Ectodermal cell (in vitro differentiated cells): ENCODE measurements at regions not wholly inside any gene's neighbourhood (a gene's known extent, or its start where the extent isn't known, plus 50 kb on each side); places are given as distances from the start of the nearest gene placed in this dataset.
"Not testable (repeated sequence)": the region's sequence is repeated elsewhere in the genome, so short reads cannot be mapped to it uniquely, and the experiment has no call there.

Experiments used
- H3K27ac ChIP-seq: 2 replicates; pipeline ENCODE4 v1.7.0; 2013; ENCODE audit warnings: mild to moderate bottlenecking, low read depth, low read length; ENCODE audit not compliant: insufficient read depth, poor library complexity, severe bottlenecking
- H3K27me3 ChIP-seq: 2 replicates; pipeline ENCODE4 v1.7.0; 2013; ENCODE audit warnings: mild to moderate bottlenecking, low read length; ENCODE audit not compliant: insufficient read depth, control insufficient read depth, poor library complexity, severe bottlenecking
- H3K36me3 ChIP-seq: one replicate; pipeline ENCODE4 v1.7.0; 2013; ENCODE audit warnings: low read length; ENCODE audit not compliant: control insufficient read depth, insufficient read depth
- H3K4me1 ChIP-seq: one replicate; pipeline ENCODE4 v1.7.0; 2013; ENCODE audit warnings: low read length; ENCODE audit not compliant: control insufficient read depth, insufficient read depth
- H3K4me3 ChIP-seq: 2 replicates; pipeline ENCODE4 v1.7.0; 2013; ENCODE audit warnings: low read depth, low read length, control low read depth; ENCODE audit not compliant: insufficient read depth
- H3K9me3 ChIP-seq: 2 replicates; pipeline ENCODE4 v1.7.0; 2013; ENCODE audit warnings: mild to moderate bottlenecking, low read length, moderate library complexity; ENCODE audit not compliant: control insufficient read depth
- WGBS, 2 experiments: methylation state at CpG; one replicate each; pipeline ENCODE4 v1.1.7; 2013; ENCODE audit warnings: missing lambda C conversion rate in 2 of 2; 5-methylcytosine and 5-hydroxymethylcytosine counted together

- H3K9me3 ChIP-seq, result no peaks in the 10 kb centered on the region
- H3K36me3 ChIP-seq, result no peaks in the 10 kb centered on the region
- H3K27ac ChIP-seq, result no peak overlapping the region
- no peak overlapping the region for H3K4me3 ChIP-seq
- WGBS, 2 experiments, result 92 to 93% methylated on average over 19 of the region's 19 CpGs
- H3K27me3 ChIP-seq, result no peaks in the 10 kb centered on the region
- H3K4me1 ChIP-seq, result no peaks in the 10 kb centered on the region
Observed at GRCh38 chr14:101286271-101287018, 274.9 kb upstream of the DIO3 start.

- WGBS, 2 experiments, result 89 to 90% methylated on average over 20 of the region's 20 CpGs
- H3K27ac ChIP-seq, result no peak overlapping the region
Observed at GRCh38 chr14:101288436-101289229, 272.7 kb upstream of the DIO3 start.

GRCh38 chr14:101289230-101289690 lies 272.0 kb upstream of the DIO3 start:
- H3K4me1 ChIP-seq, result no peaks in the 10 kb centered on the region
- H3K27ac ChIP-seq, result no peak overlapping the region
- H3K9me3 ChIP-seq, result no peaks in the 10 kb centered on the region
- no peaks in the 10 kb centered on the region for H3K36me3 ChIP-seq
- no peaks in the 10 kb centered on the region for H3K27me3 ChIP-seq
- 91 to 93% methylated on average over 12 to 13 of the region's 13 CpGs for WGBS, 2 experiments
- H3K4me3 ChIP-seq, result no peak overlapping the region

More at GRCh38 chr14:101288436-101289229, 272.7 kb upstream of the DIO3 start:
- Histone ChIP-seq H3K9me3 (no peaks in the 10 kb centered on the region), H3K4me1 (no peaks in the 10 kb centered on the region), H3K27me3 (no peaks in the 10 kb centered on the region), H3K4me3 (no peak overlapping the region), H3K36me3 (no peaks in the 10 kb centered on the region)

GRCh38 chr14:101289911-101290310 lies 271.4 kb upstream of the DIO3 start:
- no peak overlapping the region for H3K4me3 ChIP-seq
- H3K4me1 ChIP-seq, result no peaks in the 10 kb centered on the region
- WGBS, 2 experiments, result 89 to 94% methylated on average over 7 of the region's 7 CpGs
- H3K27me3 ChIP-seq, result no peaks in the 10 kb centered on the region
- H3K27ac ChIP-seq, result no peak overlapping the region
- no peaks in the 10 kb centered on the region for H3K9me3 ChIP-seq
- H3K36me3 ChIP-seq, result no peaks in the 10 kb centered on the region

- H3K27ac ChIP-seq, result no peak overlapping the region
- WGBS, 2 experiments, result 90 to 95% methylated on average over 6 of the region's 6 CpGs
- H3K4me3 ChIP-seq, result no peak overlapping the region
- no peaks in the 10 kb centered on the region for H3K4me1 ChIP-seq
- H3K36me3 ChIP-seq, result no peaks in the 10 kb centered on the region
- H3K27me3 ChIP-seq, result no peaks in the 10 kb centered on the region
- peaks cover under 1% of the 10 kb centered on the region for H3K9me3 ChIP-seq
Observed at GRCh38 chr14:101290611-101291010, 270.7 kb upstream of the DIO3 start.

- H3K36me3 ChIP-seq, result no peaks in the 10 kb centered on the region
- no peaks in the 10 kb centered on the region for H3K4me1 ChIP-seq
- no peaks in the 10 kb centered on the region for H3K27me3 ChIP-seq
- peaks cover 2% of the 10 kb centered on the region for H3K9me3 ChIP-seq
- H3K27ac ChIP-seq, result no peak overlapping the region
- no peak overlapping the region for H3K4me3 ChIP-seq
- WGBS, 2 experiments, result 83 to 87% methylated on average over 3 of the region's 3 CpGs
Observed at GRCh38 chr14:101291390-101291789, 269.9 kb upstream of the DIO3 start.

GRCh38 chr14:101292448-101292847 lies 268.8 kb upstream of the DIO3 start:
- peaks cover 8% of the 10 kb centered on the region for H3K9me3 ChIP-seq
- no peaks in the 10 kb centered on the region for H3K27me3 ChIP-seq
- no peak overlapping the region for H3K4me3 ChIP-seq
- 95 to 96% methylated on average over 4 to 5 of the region's 5 CpGs for WGBS, 2 experiments
- H3K27ac ChIP-seq, result no peak overlapping the region
- H3K4me1 ChIP-seq, result no peaks in the 10 kb centered on the region
- H3K36me3 ChIP-seq, result no peaks in the 10 kb centered on the region

GRCh38 chr14:101293605-101294004 lies 267.7 kb upstream of the DIO3 start:
- Histone ChIP-seq H3K27me3 (no peaks in the 10 kb centered on the region), H3K36me3 (no peaks in the 10 kb centered on the region), H3K9me3 (peaks cover 8% of the 10 kb centered on the region)

GRCh38 chr14:101294136-101294535 lies 267.2 kb upstream of the DIO3 start:
- Histone ChIP-seq H3K4me1 (no peaks in the 10 kb centered on the region), H3K4me3 (no peak overlapping the region), H3K36me3 (no peaks in the 10 kb centered on the region), H3K9me3 (peaks cover 8% of the 10 kb centered on the region), H3K27me3 (no peaks in the 10 kb centered on the region), H3K27ac (no peak overlapping the region)
- 84 to 92% methylated on average over 1 of the region's 1 CpG for WGBS, 2 experiments

More at GRCh38 chr14:101293605-101294004, 267.7 kb upstream of the DIO3 start:
- Histone ChIP-seq H3K4me3 (no peak overlapping the region), H3K27ac (no peak overlapping the region), H3K4me1 (no peaks in the 10 kb centered on the region)

GRCh38 chr14:101299781-101300180 lies 261.5 kb upstream of the DIO3 start:
- not testable (repeated sequence) for H3K4me3 ChIP-seq, H3K36me3 ChIP-seq, H3K27me3 ChIP-seq, H3K4me1 ChIP-seq, H3K27ac ChIP-seq, H3K9me3 ChIP-seq
- WGBS, 2 experiments, result 80 to 91% methylated on average over 4 of the region's 4 CpGs
